ENCODE measurements at regions not wholly inside any gene's neighbourhood (a gene's known extent, or its start where the extent isn't known, plus 50 kb on each side); places are given as distances from the start of the nearest gene placed in this dataset.

DNA sequence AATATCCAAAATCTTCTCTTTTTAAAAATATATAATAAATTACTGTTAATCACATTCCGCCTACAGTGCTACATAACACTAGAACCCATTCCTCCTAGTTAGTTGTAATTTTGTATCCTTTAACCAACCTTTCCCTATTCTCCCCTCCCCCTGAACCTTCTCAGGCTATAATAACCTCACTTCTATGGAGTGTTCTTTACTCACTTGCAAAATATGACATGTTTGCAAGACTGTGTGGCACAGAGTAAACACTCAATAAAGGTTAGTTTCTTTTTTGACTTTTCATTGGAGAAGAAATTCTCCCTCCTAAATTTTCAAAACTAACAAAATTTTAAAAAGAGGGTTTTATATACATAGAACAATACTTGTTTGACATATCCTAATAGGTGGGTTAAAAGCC lies 147.0 kb downstream of the FOXA2 start (continued):
- TF ChIP-seq, protein P1, sequence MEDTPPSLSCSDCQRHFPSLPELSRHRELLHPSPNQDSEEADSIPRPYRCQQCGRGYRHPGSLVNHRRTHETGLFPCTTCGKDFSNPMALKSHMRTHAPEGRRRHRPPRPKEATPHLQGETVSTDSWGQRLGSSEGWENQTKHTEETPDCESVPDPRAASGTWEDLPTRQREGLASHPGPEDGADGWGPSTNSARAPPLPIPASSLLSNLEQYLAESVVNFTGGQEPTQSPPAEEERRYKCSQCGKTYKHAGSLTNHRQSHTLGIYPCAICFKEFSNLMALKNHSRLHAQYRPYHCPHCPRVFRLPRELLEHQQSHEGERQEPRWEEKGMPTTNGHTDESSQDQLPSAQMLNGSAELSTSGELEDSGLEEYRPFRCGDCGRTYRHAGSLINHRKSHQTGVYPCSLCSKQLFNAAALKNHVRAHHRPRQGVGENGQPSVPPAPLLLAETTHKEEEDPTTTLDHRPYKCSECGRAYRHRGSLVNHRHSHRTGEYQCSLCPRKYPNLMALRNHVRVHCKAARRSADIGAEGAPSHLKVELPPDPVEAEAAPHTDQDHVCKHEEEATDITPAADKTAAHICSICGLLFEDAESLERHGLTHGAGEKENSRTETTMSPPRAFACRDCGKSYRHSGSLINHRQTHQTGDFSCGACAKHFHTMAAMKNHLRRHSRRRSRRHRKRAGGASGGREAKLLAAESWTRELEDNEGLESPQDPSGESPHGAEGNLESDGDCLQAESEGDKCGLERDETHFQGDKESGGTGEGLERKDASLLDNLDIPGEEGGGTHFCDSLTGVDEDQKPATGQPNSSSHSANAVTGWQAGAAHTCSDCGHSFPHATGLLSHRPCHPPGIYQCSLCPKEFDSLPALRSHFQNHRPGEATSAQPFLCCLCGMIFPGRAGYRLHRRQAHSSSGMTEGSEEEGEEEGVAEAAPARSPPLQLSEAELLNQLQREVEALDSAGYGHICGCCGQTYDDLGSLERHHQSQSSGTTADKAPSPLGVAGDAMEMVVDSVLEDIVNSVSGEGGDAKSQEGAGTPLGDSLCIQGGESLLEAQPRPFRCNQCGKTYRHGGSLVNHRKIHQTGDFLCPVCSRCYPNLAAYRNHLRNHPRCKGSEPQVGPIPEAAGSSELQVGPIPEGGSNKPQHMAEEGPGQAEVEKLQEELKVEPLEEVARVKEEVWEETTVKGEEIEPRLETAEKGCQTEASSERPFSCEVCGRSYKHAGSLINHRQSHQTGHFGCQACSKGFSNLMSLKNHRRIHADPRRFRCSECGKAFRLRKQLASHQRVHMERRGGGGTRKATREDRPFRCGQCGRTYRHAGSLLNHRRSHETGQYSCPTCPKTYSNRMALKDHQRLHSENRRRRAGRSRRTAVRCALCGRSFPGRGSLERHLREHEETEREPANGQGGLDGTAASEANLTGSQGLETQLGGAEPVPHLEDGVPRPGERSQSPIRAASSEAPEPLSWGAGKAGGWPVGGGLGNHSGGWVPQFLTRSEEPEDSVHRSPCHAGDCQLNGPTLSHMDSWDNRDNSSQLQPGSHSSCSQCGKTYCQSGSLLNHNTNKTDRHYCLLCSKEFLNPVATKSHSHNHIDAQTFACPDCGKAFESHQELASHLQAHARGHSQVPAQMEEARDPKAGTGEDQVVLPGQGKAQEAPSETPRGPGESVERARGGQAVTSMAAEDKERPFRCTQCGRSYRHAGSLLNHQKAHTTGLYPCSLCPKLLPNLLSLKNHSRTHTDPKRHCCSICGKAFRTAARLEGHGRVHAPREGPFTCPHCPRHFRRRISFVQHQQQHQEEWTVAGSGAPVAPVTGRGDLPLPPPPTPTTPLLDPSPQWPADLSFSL (CRISPR knock-in tag; IDR thresholded peaks at IDR 0.05), result no peak
- TF ChIP-seq, protein P2, sequence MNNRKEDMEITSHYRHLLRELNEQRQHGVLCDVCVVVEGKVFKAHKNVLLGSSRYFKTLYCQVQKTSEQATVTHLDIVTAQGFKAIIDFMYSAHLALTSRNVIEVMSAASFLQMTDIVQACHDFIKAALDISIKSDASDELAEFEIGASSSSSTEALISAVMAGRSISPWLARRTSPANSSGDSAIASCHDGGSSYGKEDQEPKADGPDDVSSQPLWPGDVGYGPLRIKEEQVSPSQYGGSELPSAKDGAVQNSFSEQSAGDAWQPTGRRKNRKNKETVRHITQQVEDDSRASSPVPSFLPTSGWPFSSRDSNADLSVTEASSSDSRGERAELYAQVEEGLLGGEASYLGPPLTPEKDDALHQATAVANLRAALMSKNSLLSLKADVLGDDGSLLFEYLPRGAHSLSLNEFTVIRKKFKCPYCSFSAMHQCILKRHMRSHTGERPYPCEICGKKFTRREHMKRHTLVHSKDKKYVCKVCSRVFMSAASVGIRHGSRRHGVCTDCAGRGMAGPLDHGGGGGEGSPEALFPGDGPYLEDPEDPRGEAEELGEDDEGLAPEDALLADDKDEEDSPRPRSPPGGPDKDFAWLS (CRISPR knock-in tag; IDR thresholded peaks at IDR 0.05; ENCODE audit: borderline replicate concordance), result no peak
- TF ChIP-seq, protein P3, sequence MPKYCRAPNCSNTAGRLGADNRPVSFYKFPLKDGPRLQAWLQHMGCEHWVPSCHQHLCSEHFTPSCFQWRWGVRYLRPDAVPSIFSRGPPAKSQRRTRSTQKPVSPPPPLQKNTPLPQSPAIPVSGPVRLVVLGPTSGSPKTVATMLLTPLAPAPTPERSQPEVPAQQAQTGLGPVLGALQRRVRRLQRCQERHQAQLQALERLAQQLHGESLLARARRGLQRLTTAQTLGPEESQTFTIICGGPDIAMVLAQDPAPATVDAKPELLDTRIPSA (CRISPR knock-in tag; IDR thresholded peaks at IDR 0.05; ENCODE audit: borderline replicate concordance), result no peak

Measured in HepG2 (cell line).